ENCODE measurements at regions not wholly inside any gene's neighbourhood (a gene's known extent, or its start where the extent isn't known, plus 50 kb on each side); places are given as distances from the start of the nearest gene placed in this dataset.

DNA sequence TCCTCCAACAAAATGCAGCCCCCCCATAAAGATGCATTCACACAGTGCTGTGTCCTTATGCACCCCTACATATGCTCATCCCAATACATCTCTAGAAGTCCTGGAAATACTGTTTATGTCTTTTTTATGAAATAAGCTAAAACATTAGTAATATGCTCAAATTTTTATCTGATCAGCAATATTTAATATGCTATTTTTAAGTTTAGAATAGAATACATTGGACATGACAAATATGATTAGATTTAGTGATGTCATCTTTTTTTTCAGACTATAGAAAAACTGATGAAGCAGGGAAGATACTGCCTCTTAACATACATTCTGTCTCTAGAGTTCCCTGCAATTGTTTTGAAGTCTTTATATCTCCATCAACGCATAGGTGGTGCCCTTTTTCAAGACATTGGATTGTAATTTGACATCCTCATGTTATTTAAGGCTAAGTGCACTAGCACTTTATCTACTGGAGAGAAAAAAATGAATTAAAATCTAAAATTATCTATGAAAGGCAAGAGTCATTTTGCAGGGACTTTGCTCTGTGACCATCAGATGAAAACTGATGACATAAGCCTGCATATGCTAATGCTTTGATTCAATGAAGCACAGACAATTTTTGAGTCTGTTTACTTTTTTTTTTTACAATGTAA, 395.3 kb downstream of the LPIN1 start:
- Histone ChIP-seq H3K27ac (ENCODE audit: low read depth, low read length) (no peak overlapping the region), H3K4me3 (ENCODE audit: low read length) (no peak overlapping the region), H3K36me3 (ENCODE audit: control insufficient read depth, insufficient read depth, low read length) (no peaks in the 10 kb centered on the region), H3K27me3 (ENCODE audit: control insufficient read depth, insufficient read depth, low read length, poor library complexity, severe bottlenecking) (no peaks in the 10 kb centered on the region), H3K9ac (ENCODE audit: extremely low read depth, low read length, poor library complexity, severe bottlenecking) (no peak overlapping the region), H3K9me3 (ENCODE audit: control insufficient read depth, low read length) (no peaks in the 10 kb centered on the region), H3K4me1 (ENCODE audit: control insufficient read depth, insufficient read depth, low read length) (no peaks in the 10 kb centered on the region)
- DNase-seq = no peak
- Mint-ChIP-seq H3K4me1 (no peaks in the 10 kb centered on the region), H3K9me3 (no peaks in the 10 kb centered on the region), H3K4me3 (no peak overlapping the region), H3K27ac (no peak overlapping the region), H3K36me3 (ENCODE audit: low read depth) (no peaks in the 10 kb centered on the region), H3K27me3 (ENCODE audit: insufficient read depth) (peaks cover 5% of the 10 kb centered on the region)
- TF ChIP-seq, protein P1, sequence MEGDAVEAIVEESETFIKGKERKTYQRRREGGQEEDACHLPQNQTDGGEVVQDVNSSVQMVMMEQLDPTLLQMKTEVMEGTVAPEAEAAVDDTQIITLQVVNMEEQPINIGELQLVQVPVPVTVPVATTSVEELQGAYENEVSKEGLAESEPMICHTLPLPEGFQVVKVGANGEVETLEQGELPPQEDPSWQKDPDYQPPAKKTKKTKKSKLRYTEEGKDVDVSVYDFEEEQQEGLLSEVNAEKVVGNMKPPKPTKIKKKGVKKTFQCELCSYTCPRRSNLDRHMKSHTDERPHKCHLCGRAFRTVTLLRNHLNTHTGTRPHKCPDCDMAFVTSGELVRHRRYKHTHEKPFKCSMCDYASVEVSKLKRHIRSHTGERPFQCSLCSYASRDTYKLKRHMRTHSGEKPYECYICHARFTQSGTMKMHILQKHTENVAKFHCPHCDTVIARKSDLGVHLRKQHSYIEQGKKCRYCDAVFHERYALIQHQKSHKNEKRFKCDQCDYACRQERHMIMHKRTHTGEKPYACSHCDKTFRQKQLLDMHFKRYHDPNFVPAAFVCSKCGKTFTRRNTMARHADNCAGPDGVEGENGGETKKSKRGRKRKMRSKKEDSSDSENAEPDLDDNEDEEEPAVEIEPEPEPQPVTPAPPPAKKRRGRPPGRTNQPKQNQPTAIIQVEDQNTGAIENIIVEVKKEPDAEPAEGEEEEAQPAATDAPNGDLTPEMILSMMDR (conservative IDR thresholded peaks at IDR 0.05) = no peak
- 100% methylated on average over 1 of the region's 1 CpG for WGBS, 2 experiments (ENCODE audit: insufficient coverage in 1 of 2, insufficient read length in 1 of 2)

GRCh38 chr2:12151716-12152115, 405.3 kb downstream of the LPIN1 start:
- DNase-seq = no peak
- H3K9ac ChIP-seq (ENCODE audit: extremely low read depth, low read length, poor library complexity, severe bottlenecking) = no peak overlapping the region
- Mint-ChIP-seq H3K36me3 (ENCODE audit: low read depth) (no peaks in the 10 kb centered on the region), H3K27ac (no peak overlapping the region), H3K27me3 (ENCODE audit: insufficient read depth) (no peaks in the 10 kb centered on the region), H3K9me3 (no peaks in the 10 kb centered on the region), H3K4me1 (peaks cover 21% of the 10 kb centered on the region), H3K4me3 (no peak overlapping the region)
- no peak overlapping the region for H3K4me3 ChIP-seq (ENCODE audit: low read length)
- WGBS, 2 experiments (ENCODE audit: insufficient coverage in 1 of 2, insufficient read length in 1 of 2) = 74 to 80% methylated on average over 2 to 6 of the region's 6 CpGs
- no peaks in the 10 kb centered on the region for H3K9me3 ChIP-seq (ENCODE audit: control insufficient read depth, low read length)
- TF ChIP-seq, protein P1 (conservative IDR thresholded peaks at IDR 0.05) = no peak
- H3K27me3 ChIP-seq (ENCODE audit: control insufficient read depth, insufficient read depth, low read length, poor library complexity, severe bottlenecking) = no peaks in the 10 kb centered on the region
- H3K36me3 ChIP-seq (ENCODE audit: control insufficient read depth, insufficient read depth, low read length) = no peaks in the 10 kb centered on the region
- no peak overlapping the region for H3K27ac ChIP-seq (ENCODE audit: low read depth, low read length)
- H3K4me1 ChIP-seq (ENCODE audit: control insufficient read depth, insufficient read depth, low read length) = peaks cover 11% of the 10 kb centered on the region

DNA sequence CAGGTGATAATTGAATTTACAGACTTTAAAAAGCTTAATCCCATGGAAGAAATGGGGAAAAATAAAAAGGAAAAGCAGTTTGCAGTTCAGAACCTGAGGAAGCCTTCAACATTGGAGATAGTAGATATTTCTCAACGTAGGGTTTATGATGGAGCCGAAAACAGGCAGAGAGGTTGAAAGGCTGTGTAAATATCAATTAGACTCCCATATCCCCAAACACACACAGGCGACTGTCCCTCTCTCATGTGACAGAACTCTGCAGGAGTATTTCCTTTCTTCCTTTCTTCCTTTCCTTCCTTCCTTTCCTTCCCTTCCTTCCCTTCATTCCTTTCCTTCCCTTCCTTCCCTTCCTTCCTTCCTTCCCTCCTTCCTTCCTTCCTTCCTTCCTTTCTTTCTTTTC, 406.5 kb downstream of the LPIN1 start:
- H3K27me3 Mint-ChIP-seq (ENCODE audit: insufficient read depth) = no peaks in the 10 kb centered on the region
- H3K9me3 Mint-ChIP-seq = no peaks in the 10 kb centered on the region
- Histone ChIP-seq H3K4me3 (ENCODE audit: low read length) (no peak overlapping the region), H3K27ac (ENCODE audit: low read depth, low read length) (no peak overlapping the region), H3K36me3 (ENCODE audit: control insufficient read depth, insufficient read depth, low read length) (no peaks in the 10 kb centered on the region), H3K27me3 (ENCODE audit: control insufficient read depth, insufficient read depth, low read length, poor library complexity, severe bottlenecking) (no peaks in the 10 kb centered on the region), H3K9me3 (ENCODE audit: control insufficient read depth, low read length) (no peaks in the 10 kb centered on the region), H3K9ac (ENCODE audit: extremely low read depth, low read length, poor library complexity, severe bottlenecking) (no peak overlapping the region), H3K4me1 (ENCODE audit: control insufficient read depth, insufficient read depth, low read length) (peaks cover 11% of the 10 kb centered on the region)
- DNase-seq = no peak
- 91% methylated on average over 3 of the region's 3 CpGs; no CpG with 5 or more reads in 1 of the 2 experiments for WGBS, 2 experiments (ENCODE audit: insufficient coverage in 1 of 2, insufficient read length in 1 of 2)
- H3K4me1 Mint-ChIP-seq = peaks cover 21% of the 10 kb centered on the region
- no peak overlapping the region for H3K27ac Mint-ChIP-seq
- no peak overlapping the region for H3K4me3 Mint-ChIP-seq
- TF ChIP-seq, protein P1 (conservative IDR thresholded peaks at IDR 0.05) = no peak
- no peaks in the 10 kb centered on the region for H3K36me3 Mint-ChIP-seq (ENCODE audit: low read depth)

Measured in endodermal cell (in vitro differentiated cells).